ENCODE measurements at regions not wholly inside any gene's neighbourhood (a gene's known extent, or its start where the extent isn't known, plus 50 kb on each side); places are given as distances from the start of the nearest gene placed in this dataset.

GRCh38 chr7:25060487-25061055 is 64.5 kb downstream of the CYCS start:
- Histone ChIP-seq H3K4me1 (ENCODE audit: control insufficient read depth in 1 of 2, low read depth in 2 of 2) (no peaks in the 10 kb centered on the region), H3K36me3 (no peaks in the 10 kb centered on the region), H3K27me3 (replicated peaks; ENCODE audit: insufficient read depth) (no peaks in the 10 kb centered on the region), H3K4me3 (no peak overlapping the region), H3K9me3 (no peaks in the 10 kb centered on the region), H3K27ac (no peak overlapping the region)
- TF ChIP-seq, protein P1, sequence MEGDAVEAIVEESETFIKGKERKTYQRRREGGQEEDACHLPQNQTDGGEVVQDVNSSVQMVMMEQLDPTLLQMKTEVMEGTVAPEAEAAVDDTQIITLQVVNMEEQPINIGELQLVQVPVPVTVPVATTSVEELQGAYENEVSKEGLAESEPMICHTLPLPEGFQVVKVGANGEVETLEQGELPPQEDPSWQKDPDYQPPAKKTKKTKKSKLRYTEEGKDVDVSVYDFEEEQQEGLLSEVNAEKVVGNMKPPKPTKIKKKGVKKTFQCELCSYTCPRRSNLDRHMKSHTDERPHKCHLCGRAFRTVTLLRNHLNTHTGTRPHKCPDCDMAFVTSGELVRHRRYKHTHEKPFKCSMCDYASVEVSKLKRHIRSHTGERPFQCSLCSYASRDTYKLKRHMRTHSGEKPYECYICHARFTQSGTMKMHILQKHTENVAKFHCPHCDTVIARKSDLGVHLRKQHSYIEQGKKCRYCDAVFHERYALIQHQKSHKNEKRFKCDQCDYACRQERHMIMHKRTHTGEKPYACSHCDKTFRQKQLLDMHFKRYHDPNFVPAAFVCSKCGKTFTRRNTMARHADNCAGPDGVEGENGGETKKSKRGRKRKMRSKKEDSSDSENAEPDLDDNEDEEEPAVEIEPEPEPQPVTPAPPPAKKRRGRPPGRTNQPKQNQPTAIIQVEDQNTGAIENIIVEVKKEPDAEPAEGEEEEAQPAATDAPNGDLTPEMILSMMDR (IDR thresholded peaks at IDR 0.05) = no peak
- DNase-seq (ENCODE audit: low spot score) (no peak), ATAC-seq (ENCODE audit: insufficient number of reproducible peaks, low FRiP score, low read depth) (no peak)

GRCh38 chr7:25059576-25059975 is 65.5 kb downstream of the CYCS start:
- Histone ChIP-seq H3K9me3 (no peaks in the 10 kb centered on the region), H3K4me3 (no peak overlapping the region), H3K36me3 (no peaks in the 10 kb centered on the region), H3K27ac (no peak overlapping the region), H3K4me1 (ENCODE audit: control insufficient read depth in 1 of 2, low read depth in 2 of 2) (no peaks in the 10 kb centered on the region), H3K27me3 (replicated peaks; ENCODE audit: insufficient read depth) (no peaks in the 10 kb centered on the region)
- no peak for ATAC-seq (ENCODE audit: insufficient number of reproducible peaks, low FRiP score, low read depth)
- TF ChIP-seq, protein P1 (IDR thresholded peaks at IDR 0.05) = no peak
- no peak for DNase-seq (ENCODE audit: low spot score)

- TF ChIP-seq, protein P1 (IDR thresholded peaks at IDR 0.05) = no peak
- H3K4me1 ChIP-seq (ENCODE audit: control insufficient read depth in 1 of 2, low read depth in 2 of 2) = no peaks in the 10 kb centered on the region
- no peaks in the 10 kb centered on the region for H3K9me3 ChIP-seq
- no peak overlapping the region for H3K4me3 ChIP-seq
- H3K36me3 ChIP-seq = no peaks in the 10 kb centered on the region
- no peak for ATAC-seq (ENCODE audit: insufficient number of reproducible peaks, low FRiP score, low read depth)
- no peaks in the 10 kb centered on the region for H3K27me3 ChIP-seq (replicated peaks; ENCODE audit: insufficient read depth)
- DNase-seq (ENCODE audit: low spot score) = no peak
- no peak overlapping the region for H3K27ac ChIP-seq
Observed at GRCh38 chr7:25056368-25056767, 68.7 kb downstream of the CYCS start.

DNA sequence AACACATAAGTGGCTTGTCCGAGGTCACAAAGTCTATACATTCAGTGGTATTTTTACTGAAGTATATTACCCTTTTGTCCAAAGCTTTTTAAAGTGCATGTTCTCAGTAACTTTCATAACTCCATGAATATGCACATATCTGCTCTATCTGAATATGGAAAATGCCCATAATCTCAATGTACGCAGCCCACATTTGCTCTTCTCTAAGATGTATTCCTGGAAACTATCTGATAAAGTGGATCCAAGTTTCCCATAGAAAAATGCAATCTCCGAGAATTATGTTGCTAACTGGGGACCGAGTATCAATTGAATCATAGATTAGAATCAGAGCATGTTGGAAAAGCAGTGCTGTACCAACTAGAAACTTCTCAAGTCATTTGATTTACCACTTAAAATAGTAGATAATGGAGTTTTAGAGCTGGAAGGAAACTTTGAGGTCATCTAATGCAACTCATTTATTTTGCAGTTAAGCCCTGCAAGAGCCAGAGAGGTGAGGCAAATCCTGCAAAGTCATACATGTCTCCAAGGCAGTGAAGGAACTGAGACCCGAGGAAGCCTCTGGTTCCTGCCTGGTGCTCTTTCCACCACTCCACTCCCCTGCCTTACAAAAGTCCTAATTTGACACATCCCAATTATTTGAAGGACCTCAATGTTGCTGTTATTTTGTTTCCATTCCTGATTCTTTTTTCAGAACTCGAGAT is 69.4 kb downstream of the CYCS start:
- TF ChIP-seq, protein P1 (IDR thresholded peaks at IDR 0.05) = no peak
- H3K4me1 ChIP-seq (ENCODE audit: control insufficient read depth in 1 of 2, low read depth in 2 of 2) = no peaks in the 10 kb centered on the region
- DNase-seq (ENCODE audit: low spot score) = no peak
- no peaks in the 10 kb centered on the region for H3K27me3 ChIP-seq (replicated peaks; ENCODE audit: insufficient read depth)
- H3K36me3 ChIP-seq = no peaks in the 10 kb centered on the region
- ATAC-seq (ENCODE audit: insufficient number of reproducible peaks, low FRiP score, low read depth) = no peak
- no peak overlapping the region for H3K4me3 ChIP-seq
- no peaks in the 10 kb centered on the region for H3K9me3 ChIP-seq
- H3K27ac ChIP-seq = no peak overlapping the region

DNA sequence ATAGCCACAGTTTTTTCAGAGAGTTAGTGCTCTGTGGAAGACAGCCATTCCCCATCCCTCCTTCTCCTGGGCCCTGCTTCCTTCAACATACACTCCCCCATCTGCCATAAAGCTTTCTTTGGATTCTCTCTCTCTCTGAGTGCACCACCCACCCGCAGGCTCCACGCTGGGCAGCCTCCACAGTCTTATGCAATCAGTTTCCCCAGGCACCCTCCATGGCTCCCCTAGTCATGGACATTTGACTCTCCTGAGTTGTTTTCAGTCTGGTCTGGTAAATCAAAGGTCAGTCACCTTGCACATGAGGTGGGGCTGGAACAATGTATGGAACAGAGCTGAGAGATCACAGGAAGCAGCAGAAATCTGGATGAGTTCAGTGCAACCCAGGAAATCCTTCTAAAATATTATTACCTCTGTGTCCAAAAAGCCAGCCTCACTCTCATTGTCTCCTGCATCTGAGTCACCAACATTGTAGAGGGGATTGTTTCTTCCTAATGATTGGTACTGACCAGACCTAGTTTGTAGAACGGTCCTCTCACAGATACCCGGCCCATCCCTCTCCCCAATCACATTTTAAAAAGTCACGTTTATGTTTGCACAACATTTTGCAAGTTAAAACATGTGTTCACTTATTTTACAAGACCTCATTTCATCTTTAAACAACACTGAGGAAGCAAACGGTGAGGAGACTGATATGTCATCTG is 70.1 kb downstream of the CYCS start:
- H3K27ac ChIP-seq = no peak overlapping the region
- TF ChIP-seq, protein P1 (IDR thresholded peaks at IDR 0.05) = no peak
- H3K4me3 ChIP-seq = no peak overlapping the region
- H3K27me3 ChIP-seq (replicated peaks; ENCODE audit: insufficient read depth) = no peaks in the 10 kb centered on the region
- H3K9me3 ChIP-seq = no peaks in the 10 kb centered on the region
- H3K36me3 ChIP-seq = no peaks in the 10 kb centered on the region
- no peaks in the 10 kb centered on the region for H3K4me1 ChIP-seq (ENCODE audit: control insufficient read depth in 1 of 2, low read depth in 2 of 2)
- ATAC-seq (ENCODE audit: insufficient number of reproducible peaks, low FRiP score, low read depth) (no peak), DNase-seq (ENCODE audit: low spot score) (no peak)

All from thoracic aorta (tissue), 2 donors.